GM18505 (cell line): ENCODE measurements at regions not wholly inside any gene's neighbourhood (a gene's known extent, or its start where the extent isn't known, plus 50 kb on each side); places are given as distances from the start of the nearest gene placed in this dataset.

Experiments
- ATAC-seq: cut with Tn5 transposase; IDR thresholded peaks from one replicate; pipeline ENCODE4 v1.9.1; 2021; ENCODE audit not compliant: unreplicated experiment
- POLR2A ChIP-seq: IDR thresholded peaks from 4 replicates; pipeline ENCODE4 v1.6.1; 2011; ENCODE audit warnings: borderline replicate concordance; ENCODE audit not compliant: insufficient read depth, insufficient read length; ENCODE audit errors: extremely low read depth

GRCh38 chr13:103815619-103816018 lies 749.4 kb upstream of the SLC10A2 start:
- no peak for TF ChIP-seq POLR2A
- ATAC-seq = no peak

- no peak for ATAC-seq
- TF ChIP-seq POLR2A = no peak
Observed at GRCh38 chr13:103812971-103813370, 746.8 kb upstream of the SLC10A2 start.

GRCh38 chr13:103812558-103812957 lies 746.3 kb upstream of the SLC10A2 start:
- ATAC-seq = no peak
- no peak for TF ChIP-seq POLR2A

GRCh38 chr13:103810026-103810425 lies 743.8 kb upstream of the SLC10A2 start:
- no peak for TF ChIP-seq POLR2A
- no peak for ATAC-seq

GRCh38 chr13:103805771-103806170 lies 739.6 kb upstream of the SLC10A2 start:
- no peak for ATAC-seq
- TF ChIP-seq POLR2A = no peak

GRCh38 chr13:103803349-103803748 lies 737.1 kb upstream of the SLC10A2 start:
- no peak for ATAC-seq

GRCh38 chr13:103799028-103799427 lies 732.8 kb upstream of the SLC10A2 start:
- no peak for TF ChIP-seq POLR2A
- no peak for ATAC-seq

More at GRCh38 chr13:103803349-103803748, 737.1 kb upstream of the SLC10A2 start:
- TF ChIP-seq POLR2A = no peak

GRCh38 chr13:103795892-103796478 lies 729.8 kb upstream of the SLC10A2 start:
- ATAC-seq = no peak
- TF ChIP-seq POLR2A = no peak

GRCh38 chr13:103794526-103794925 lies 728.3 kb upstream of the SLC10A2 start:
- no peak for TF ChIP-seq POLR2A
- no peak for ATAC-seq

- no peak for ATAC-seq
- TF ChIP-seq POLR2A = no peak
Observed at GRCh38 chr13:103788061-103788652, 721.9 kb upstream of the SLC10A2 start.

- ATAC-seq = no peak
Observed at GRCh38 chr13:103772576-103772975, 706.4 kb upstream of the SLC10A2 start.

GRCh38 chr13:103762523-103762922 lies 696.3 kb upstream of the SLC10A2 start:
- TF ChIP-seq POLR2A = no peak
- no peak for ATAC-seq

More at GRCh38 chr13:103772576-103772975, 706.4 kb upstream of the SLC10A2 start:
- TF ChIP-seq POLR2A = no peak

GRCh38 chr13:103759361-103759760 lies 693.1 kb upstream of the SLC10A2 start:
- no peak for TF ChIP-seq POLR2A
- no peak for ATAC-seq

GRCh38 chr13:103758222-103758621 lies 692.0 kb upstream of the SLC10A2 start:
- ATAC-seq = no peak
- TF ChIP-seq POLR2A = no peak

GRCh38 chr13:103757361-103757760 lies 691.1 kb upstream of the SLC10A2 start:
- TF ChIP-seq POLR2A = no peak
- no peak for ATAC-seq

- no peak for ATAC-seq
Observed at GRCh38 chr13:103754783-103755182, 688.6 kb upstream of the SLC10A2 start.

More at GRCh38 chr13:103754783-103755182, 688.6 kb upstream of the SLC10A2 start:
- TF ChIP-seq POLR2A = no peak
